Keratinocyte (primary cell): ENCODE measurements at regions not wholly inside any gene's neighbourhood (a gene's known extent, or its start where the extent isn't known, plus 50 kb on each side); places are given as distances from the start of the nearest gene placed in this dataset.

ENCODE experiments used
- DNase-seq: peaks from one replicate; pipeline ENCODE4 v3.0.0-alpha.2; 2011; ENCODE audit warnings: low read depth, missing footprints, low spot score
- FAIRE-seq: peaks from 2 replicates; lab custom pipeline; 2011; peaks lifted over from hg19 to GRCh38; lab: Jason Lieb, UNC
- H2AFZ ChIP-seq: 2 replicates; pipeline ENCODE4 v1.6.0; 2012; ENCODE audit warnings: low read length, control low read depth, inconsistent platforms; ENCODE audit not compliant: control insufficient read depth
- H3K27ac ChIP-seq: 2 replicates; pipeline ENCODE4 v1.5.1; 2011; ENCODE audit warnings: low read length; ENCODE audit not compliant: control insufficient read depth, insufficient read depth
- H3K27me3 ChIP-seq: 3 replicates; pipeline ENCODE4 v1.6.0; 2011; ENCODE audit warnings: low read length; ENCODE audit not compliant: control insufficient read depth, insufficient read depth; ENCODE audit errors: extremely low read depth
- H3K36me3 ChIP-seq, 2 experiments: 2 replicates in 1 of 2; 3 replicates in 1 of 2; pipeline ENCODE4 v1.5.1; 2011; ENCODE audit warnings: low read length in 2 of 2, mild to moderate bottlenecking in 1 of 2; ENCODE audit not compliant: control insufficient read depth in 2 of 2, insufficient read depth in 2 of 2; ENCODE audit errors: extremely low read depth in 1 of 2
- H3K4me1 ChIP-seq: 3 replicates; pipeline ENCODE4 v1.5.1; 2011; ENCODE audit warnings: low read length; ENCODE audit not compliant: control insufficient read depth, insufficient read depth; ENCODE audit errors: extremely low read depth
- H3K4me2 ChIP-seq: 3 replicates; pipeline ENCODE4 v1.6.0; 2011; ENCODE audit warnings: low read depth, low read length; ENCODE audit not compliant: control insufficient read depth, insufficient read depth; ENCODE audit errors: extremely low read depth
- H3K4me3 ChIP-seq, 3 experiments: fragments of 200-600 bp in 1 of 3; sonication (generic) in 1 of 3; 2 replicates in 2 of 3; 3 replicates in 1 of 3; pipeline ENCODE4 v1.5.1; 2011 to 2016; ENCODE audit warnings: low read length in 3 of 3, mild to moderate bottlenecking in 3 of 3, control low read depth in 2 of 3, inconsistent platforms in 1 of 3, low read depth in 1 of 3, mixed read lengths in 1 of 3, mixed run types in 1 of 3, moderate library complexity in 1 of 3; ENCODE audit not compliant: control insufficient read depth in 2 of 3, insufficient read depth in 2 of 3; ENCODE audit errors: extremely low read depth in 1 of 3
- H3K79me2 ChIP-seq: 2 replicates; pipeline ENCODE4 v1.6.0; 2012; ENCODE audit warnings: low read length; ENCODE audit not compliant: control insufficient read depth, insufficient read depth
- H3K9ac ChIP-seq: 3 replicates; pipeline ENCODE4 v1.6.0; 2011; ENCODE audit warnings: low read length; ENCODE audit not compliant: control insufficient read depth, insufficient read depth; ENCODE audit errors: extremely low read depth
- H3K9me1 ChIP-seq: 3 replicates; pipeline ENCODE4 v1.6.0; 2011; ENCODE audit warnings: low read length; ENCODE audit not compliant: control insufficient read depth, insufficient read depth; ENCODE audit errors: extremely low read depth
- H3K9me3 ChIP-seq: 2 replicates; pipeline ENCODE4 v1.5.1; 2012; ENCODE audit warnings: low read depth, low read length; ENCODE audit not compliant: control insufficient read depth
- H4K20me1 ChIP-seq: 3 replicates; pipeline ENCODE4 v1.6.0; 2011; ENCODE audit warnings: low read length; ENCODE audit not compliant: control insufficient read depth, insufficient read depth; ENCODE audit errors: extremely low read depth
- CTCF ChIP-seq, 3 experiments: IDR thresholded peaks in 1 of 3; conservative IDR thresholded peaks in 1 of 3; optimal IDR thresholded peaks in 1 of 3; 2 replicates in 2 of 3; 3 replicates in 1 of 3; pipeline versions ENCODE3 to v1.5.1; 2011; ENCODE audit warnings: low read length in 3 of 3, mild to moderate bottlenecking in 3 of 3, moderate library complexity in 2 of 3, control low read depth in 1 of 3, inconsistent platforms in 1 of 3; ENCODE audit not compliant: insufficient read depth in 2 of 3; ENCODE audit errors: extremely low read depth in 1 of 3
- EZH2 ChIP-seq: IDR thresholded peaks from one replicate; pipeline ENCODE4 v1.6.1; 2012; ENCODE audit warnings: inconsistent platforms, mild to moderate bottlenecking, low read length, moderate library complexity
- dilution Hi-C: fragments of 300-500 bp; cut with MboI; formaldehyde crosslinking; loops from one replicate; pipeline ENCODE4 v1.7.0; 2020; ENCODE audit warnings: low sequenced_read_pairs; ENCODE audit not compliant: extremely low pct_ligation_motif_present

DNA sequence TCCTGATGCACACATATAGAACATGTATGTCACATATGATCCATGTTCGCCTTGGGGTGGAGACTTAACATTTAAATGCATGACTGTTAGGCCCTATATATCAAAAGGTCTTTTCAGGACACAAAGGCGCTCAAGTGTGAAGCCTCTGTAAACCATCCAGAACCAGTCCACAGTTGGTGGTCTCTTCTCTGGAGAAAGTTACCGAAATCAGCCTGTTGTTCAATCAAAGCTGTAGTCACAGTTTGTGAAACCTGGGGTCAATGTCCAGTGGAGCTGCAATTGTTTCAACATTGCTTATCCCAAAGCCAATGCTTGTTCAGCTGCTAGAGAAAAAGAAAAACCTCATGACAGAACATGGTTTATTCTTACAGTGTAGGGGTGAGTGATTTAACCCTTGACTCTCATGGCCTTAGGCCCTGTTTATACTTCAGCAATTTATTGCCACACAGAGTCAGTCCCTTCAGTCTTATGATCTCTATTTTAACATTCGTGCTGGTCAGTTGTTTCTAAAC is 193.6 kb upstream of the CST7 start:
- Histone ChIP-seq H3K4me2 (no peak overlapping the region), H3K9me1 (no peaks in the 10 kb centered on the region), H3K27me3 (no peaks in the 10 kb centered on the region), H2AFZ (no peak overlapping the region), H3K36me3 (no peaks in the 10 kb centered on the region), H3K4me3 (no peak overlapping the region), H3K9me3 (no peaks in the 10 kb centered on the region), H3K9ac (no peak overlapping the region), H3K79me2 (no peaks in the 10 kb centered on the region), H4K20me1 (no peaks in the 10 kb centered on the region), H3K4me1 (peaks cover 2% of the 10 kb centered on the region), H3K27ac (no peak overlapping the region)
- dilution Hi-C loops: no loop called here
- no peak for TF ChIP-seq EZH2
- DNase-seq: no peak
- FAIRE-seq: no peak

DNA sequence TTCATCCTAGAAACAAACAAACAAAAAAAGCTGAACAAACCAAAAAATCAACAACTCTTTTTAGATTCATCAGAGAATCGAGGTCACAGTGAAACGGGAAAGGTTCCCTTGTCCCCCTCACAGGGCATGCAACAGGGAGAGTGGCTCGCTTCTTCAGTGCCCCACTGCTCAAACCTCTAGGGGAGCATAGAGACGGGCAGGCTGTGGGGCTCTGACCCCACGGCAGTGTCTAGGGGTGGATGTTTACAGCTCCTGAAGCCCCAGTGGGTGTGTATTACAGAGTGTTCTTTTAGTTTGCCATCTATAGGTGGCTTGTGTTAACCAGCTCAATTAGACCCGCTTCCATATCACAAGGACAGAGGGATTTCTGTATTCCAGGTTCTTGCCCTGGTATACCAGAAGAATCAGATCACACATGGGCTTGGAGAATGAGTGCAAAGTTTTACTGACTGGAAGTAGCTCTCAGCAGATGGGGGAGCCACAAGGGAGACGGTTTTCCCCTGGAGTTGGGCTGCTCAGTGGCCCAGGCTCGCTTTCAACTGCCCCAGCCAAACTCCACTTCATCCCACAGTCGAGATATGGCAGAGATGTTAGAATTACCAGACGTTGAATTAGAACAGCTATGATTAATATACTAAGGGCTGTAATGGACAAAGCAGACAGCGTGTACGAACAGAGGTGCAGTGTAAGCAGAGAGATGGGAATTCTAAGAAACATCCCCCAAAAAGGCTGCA is 192.6 kb upstream of the CST7 start:
- Histone ChIP-seq H3K4me2 (no peak overlapping the region), H3K27ac (no peak overlapping the region), H3K9me3 (no peaks in the 10 kb centered on the region), H3K36me3 (no peaks in the 10 kb centered on the region), H3K4me1 (peaks cover 2% of the 10 kb centered on the region), H3K9me1 (no peaks in the 10 kb centered on the region), H3K79me2 (no peaks in the 10 kb centered on the region), H4K20me1 (no peaks in the 10 kb centered on the region), H3K9ac (no peak overlapping the region), H2AFZ (no peak overlapping the region), H3K4me3 (no peak overlapping the region), H3K27me3 (no peaks in the 10 kb centered on the region)
- dilution Hi-C loops: no loop called here
- no peak for DNase-seq
- TF ChIP-seq CTCF (optimal IDR thresholded peaks at IDR 0.05 in 1 of 3, IDR thresholded peaks at IDR 0.05 in 1 of 3, conservative IDR thresholded peaks at IDR 0.05 in 1 of 3; ENCODE audit: extremely low read depth in 1 of 3, insufficient read depth in 2 of 3, low read length in 3 of 3): no peak
- FAIRE-seq: no peak
